ENCODE measurements at regions not wholly inside any gene's neighbourhood (a gene's known extent, or its start where the extent isn't known, plus 50 kb on each side); places are given as distances from the start of the nearest gene placed in this dataset.
"Not testable (repeated sequence)": the region's sequence is repeated elsewhere in the genome, so short reads cannot be mapped to it uniquely, and the experiment has no call there.

DNA sequence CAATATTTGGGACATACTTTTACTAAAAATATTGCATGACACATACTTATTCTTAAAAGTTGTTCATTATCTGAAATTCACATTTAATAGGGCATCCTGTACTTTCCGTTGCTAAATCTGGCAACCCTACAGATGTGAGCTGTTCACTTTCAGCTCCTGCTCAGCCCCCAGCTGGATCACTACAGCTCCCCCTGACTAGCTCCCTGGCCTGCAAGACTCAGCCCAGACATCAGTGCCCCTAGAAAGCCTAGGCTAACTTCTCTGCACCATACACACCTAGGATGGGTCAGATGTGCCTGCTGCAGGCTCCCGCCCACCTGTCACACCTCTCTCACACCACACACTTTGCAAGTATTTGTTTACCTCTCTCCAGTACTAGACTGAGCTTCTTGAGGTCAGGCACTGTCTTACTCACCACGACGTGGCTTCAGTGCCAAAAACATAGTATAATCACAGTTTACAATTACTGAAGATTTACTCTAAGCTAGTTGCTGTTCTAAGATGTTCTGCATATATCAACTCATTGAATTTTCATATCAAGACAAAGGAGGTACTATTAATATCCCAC, 55.9 kb upstream of the WIPF3 start:
- TF ChIP-seq, protein P1, sequence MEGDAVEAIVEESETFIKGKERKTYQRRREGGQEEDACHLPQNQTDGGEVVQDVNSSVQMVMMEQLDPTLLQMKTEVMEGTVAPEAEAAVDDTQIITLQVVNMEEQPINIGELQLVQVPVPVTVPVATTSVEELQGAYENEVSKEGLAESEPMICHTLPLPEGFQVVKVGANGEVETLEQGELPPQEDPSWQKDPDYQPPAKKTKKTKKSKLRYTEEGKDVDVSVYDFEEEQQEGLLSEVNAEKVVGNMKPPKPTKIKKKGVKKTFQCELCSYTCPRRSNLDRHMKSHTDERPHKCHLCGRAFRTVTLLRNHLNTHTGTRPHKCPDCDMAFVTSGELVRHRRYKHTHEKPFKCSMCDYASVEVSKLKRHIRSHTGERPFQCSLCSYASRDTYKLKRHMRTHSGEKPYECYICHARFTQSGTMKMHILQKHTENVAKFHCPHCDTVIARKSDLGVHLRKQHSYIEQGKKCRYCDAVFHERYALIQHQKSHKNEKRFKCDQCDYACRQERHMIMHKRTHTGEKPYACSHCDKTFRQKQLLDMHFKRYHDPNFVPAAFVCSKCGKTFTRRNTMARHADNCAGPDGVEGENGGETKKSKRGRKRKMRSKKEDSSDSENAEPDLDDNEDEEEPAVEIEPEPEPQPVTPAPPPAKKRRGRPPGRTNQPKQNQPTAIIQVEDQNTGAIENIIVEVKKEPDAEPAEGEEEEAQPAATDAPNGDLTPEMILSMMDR (IDR thresholded peaks at IDR 0.05): not testable (repeated sequence)
- not testable (repeated sequence) for TF ChIP-seq POLR2A (IDR thresholded peaks at IDR 0.05)

Data from Peyer's patch (tissue), 4 donors.